GM18505 (cell line): ENCODE measurements at regions not wholly inside any gene's neighbourhood (a gene's known extent, or its start where the extent isn't known, plus 50 kb on each side); places are given as distances from the start of the nearest gene placed in this dataset.
A peak's percentile ranks its signal among the peaks of the same experiment; 100 is the strongest.
"Not testable (repeated sequence)": the region's sequence is repeated elsewhere in the genome, so short reads cannot be mapped to it uniquely, and the experiment has no call there.

Experiments
- ATAC-seq: cut with Tn5 transposase; IDR thresholded peaks from one replicate; pipeline ENCODE4 v1.9.1; 2021; ENCODE audit not compliant: unreplicated experiment
- POLR2A ChIP-seq: IDR thresholded peaks from 4 replicates; pipeline ENCODE4 v1.6.1; 2011; ENCODE audit warnings: borderline replicate concordance; ENCODE audit not compliant: insufficient read depth, insufficient read length; ENCODE audit errors: extremely low read depth

GRCh38 chr18:11369556-11369955 lies 220.2 kb upstream of the PIEZO2 start:
- no peak for ATAC-seq

GRCh38 chr18:11368020-11368419 lies 218.7 kb upstream of the PIEZO2 start:
- ATAC-seq, result no peak
- no peak for TF ChIP-seq POLR2A

More at GRCh38 chr18:11369556-11369955, 220.2 kb upstream of the PIEZO2 start:
- no peak for TF ChIP-seq POLR2A

GRCh38 chr18:11367351-11367750 lies 218.0 kb upstream of the PIEZO2 start:
- ATAC-seq, result no peak
- no peak for TF ChIP-seq POLR2A

GRCh38 chr18:11366410-11366809 lies 217.0 kb upstream of the PIEZO2 start:
- TF ChIP-seq POLR2A, result no peak
- no peak for ATAC-seq

- ATAC-seq, result no peak
- TF ChIP-seq POLR2A, result no peak
Measured at GRCh38 chr18:11362856-11363255, 213.5 kb upstream of the PIEZO2 start.

GRCh38 chr18:11361862-11362261 lies 212.5 kb upstream of the PIEZO2 start:
- ATAC-seq, result not testable (repeated sequence)

GRCh38 chr18:11357678-11358077 lies 208.3 kb upstream of the PIEZO2 start:
- no peak for TF ChIP-seq POLR2A
- ATAC-seq, result no peak

GRCh38 chr18:11344576-11344975 lies 195.2 kb upstream of the PIEZO2 start:
- ATAC-seq, result not testable (repeated sequence)

- no peak for TF ChIP-seq POLR2A
- ATAC-seq, result no peak
Measured at GRCh38 chr18:11343096-11343495, 193.7 kb upstream of the PIEZO2 start.

- ATAC-seq, result not testable (repeated sequence)
Measured at GRCh38 chr18:11342115-11342514, 192.7 kb upstream of the PIEZO2 start.

GRCh38 chr18:11339188-11339775 lies 189.9 kb upstream of the PIEZO2 start:
- TF ChIP-seq POLR2A, result no peak

GRCh38 chr18:11336241-11336640 lies 186.9 kb upstream of the PIEZO2 start:
- no peak for ATAC-seq
- no peak for TF ChIP-seq POLR2A

More at GRCh38 chr18:11339188-11339775, 189.9 kb upstream of the PIEZO2 start:
- no peak for ATAC-seq

- no peak for ATAC-seq
- TF ChIP-seq POLR2A, result no peak
Measured at GRCh38 chr18:11327391-11328009, 178.1 kb upstream of the PIEZO2 start.

- no peak for TF ChIP-seq POLR2A
- peak; percentile 78 for ATAC-seq
Measured at GRCh38 chr18:11324956-11325882, 175.8 kb upstream of the PIEZO2 start.
